Fibroblast of skin of scalp (primary cell): ENCODE measurements at regions not wholly inside any gene's neighbourhood (a gene's known extent, or its start where the extent isn't known, plus 50 kb on each side); places are given as distances from the start of the nearest gene placed in this dataset.

Experiments used
- DNase-seq: peaks from one replicate; pipeline ENCODE4 v3.0.0-alpha.2; 2013

- DNase-seq, result no peak
These were observed 154.1 kb upstream of the POU2AF2 start for GRCh38 chr11:111091321-111091938.

GRCh38 chr11:111089759-111090158, 155.8 kb upstream of the POU2AF2 start:
- no peak for DNase-seq

GRCh38 chr11:111088847-111089355, 156.6 kb upstream of the POU2AF2 start:
- no peak for DNase-seq

GRCh38 chr11:111086058-111086457, 159.5 kb upstream of the POU2AF2 start:
- DNase-seq, result no peak

- no peak for DNase-seq
These were observed 162.9 kb upstream of the POU2AF2 start for GRCh38 chr11:111082664-111083063.

- no peak for DNase-seq
These were observed 164.5 kb upstream of the POU2AF2 start for GRCh38 chr11:111081021-111081511.

- no peak for DNase-seq
These were observed 167.8 kb upstream of the POU2AF2 start for GRCh38 chr11:111077530-111078322.

GRCh38 chr11:111069066-111069465, 176.5 kb upstream of the POU2AF2 start:
- peak; percentile 35 for DNase-seq

- no peak for DNase-seq
These were observed 177.5 kb upstream of the POU2AF2 start for GRCh38 chr11:111067994-111068393.

GRCh38 chr11:111066846-111067245, 178.7 kb upstream of the POU2AF2 start:
- no peak for DNase-seq

- no peak for DNase-seq
These were observed 181.6 kb upstream of the POU2AF2 start for GRCh38 chr11:111063726-111064517.

- no peak for DNase-seq
These were observed 183.1 kb upstream of the POU2AF2 start for GRCh38 chr11:111062420-111062819.

GRCh38 chr11:111059726-111060125, 185.8 kb upstream of the POU2AF2 start:
- no peak for DNase-seq

GRCh38 chr11:111049131-111049530, 196.4 kb upstream of the POU2AF2 start:
- no peak for DNase-seq

- DNase-seq, result no peak
These were observed 198.2 kb upstream of the POU2AF2 start for GRCh38 chr11:111047374-111047773.

GRCh38 chr11:111046291-111046690, 199.2 kb upstream of the POU2AF2 start:
- peak; percentile 42 for DNase-seq

GRCh38 chr11:111045874-111046273, 199.7 kb upstream of the POU2AF2 start:
- DNase-seq, result no peak

- no peak for DNase-seq
These were observed 200.1 kb upstream of the POU2AF2 start for GRCh38 chr11:111045407-111045803.

GRCh38 chr11:111044751-111045406, 200.6 kb upstream of the POU2AF2 start:
- no peak for DNase-seq

- no peak for DNase-seq
These were observed 205.5 kb upstream of the POU2AF2 start for GRCh38 chr11:111039982-111040381.

- no peak for DNase-seq
These were observed 209.8 kb upstream of the POU2AF2 start for GRCh38 chr11:111035746-111036145.

- DNase-seq, result no peak
These were observed 219.3 kb upstream of the POU2AF2 start for GRCh38 chr11:111026241-111026640.
